Gastrocnemius medialis (tissue), 4 donors: ENCODE measurements at regions not wholly inside any gene's neighbourhood (a gene's known extent, or its start where the extent isn't known, plus 50 kb on each side); places are given as distances from the start of the nearest gene placed in this dataset.

Source experiments
- ATAC-seq, 2 donors: fragments of 150-250 bp; one replicate each; pipeline ENCODE4 v1.9.1; 2016
- DNase-seq, 2 donors: peaks; one replicate each; pipeline ENCODE4 v3.0.0-alpha.2; 2019
- H3K27ac ChIP-seq, 4 donors: fragments of 200-600 bp; sonication (generic); 1 replicate in 1 of 4; 2 replicates in 3 of 4; pipeline ENCODE4 v1.5.1; 2016 to 2018; ENCODE audit warnings: mild to moderate bottlenecking in 2 of 4, moderate library complexity in 1 of 4
- H3K27me3 ChIP-seq, 3 donors: fragments of 200-600 bp; sonication (generic) in 2 of 3; 1 replicate in 1 of 3; 2 replicates in 2 of 3; pipeline versions ENCODE4 v1.5.1 to v1.6.0; 2016 to 2019; ENCODE audit warnings: mild to moderate bottlenecking in 1 of 3, moderate library complexity in 1 of 3
- H3K36me3 ChIP-seq, 2 donors: fragments of 200-600 bp; sonication (generic) in 1 of 2; one replicate each; pipeline ENCODE4 v1.5.1; 2017 to 2018
- H3K4me1 ChIP-seq, 2 donors: fragments of 200-600 bp; sonication (generic) in 1 of 2; one replicate each; pipeline ENCODE4 v1.5.1; 2016 to 2017; ENCODE audit warnings: mild to moderate bottlenecking in 2 of 2
- H3K4me3 ChIP-seq, 4 donors: fragments of 200-600 bp; sonication (generic) in 3 of 4; 1 replicate in 1 of 4; 2 replicates in 3 of 4; pipeline ENCODE4 v1.5.1; 2016 to 2019; ENCODE audit warnings: mild to moderate bottlenecking in 2 of 4
- H3K9me3 ChIP-seq, 3 donors: fragments of 200-600 bp; sonication (generic) in 2 of 3; 1 replicate in 1 of 3; 2 replicates in 2 of 3; pipeline ENCODE4 v1.5.1; 2016 to 2019
- POLR2A ChIP-seq, 2 donors: fragments of 450-650 bp; IDR thresholded peaks; one replicate each; pipeline ENCODE4 v1.6.1; 2017; ENCODE audit warnings: antibody characterized with exemption in 2 of 2, mild to moderate bottlenecking in 2 of 2, moderate library complexity in 2 of 2
- in situ Hi-C, 4 donors: fragments of 200-750 bp; cut with MboI; loops; one replicate each; pipeline versions ENCODE4 v1.15.0 to v1.8.0; 2017; ENCODE audit warnings: low sequenced_read_pairs in 4 of 4
- intact Hi-C: fragments of 100-400 bp; cut with DNase I; formaldehyde crosslinking; loops from one replicate; pipeline ENCODE4 v1.15.1; 2023; ENCODE audit warnings: low total_unique reads
- TF ChIP-seq, protein P1 (sequence below), 5 experiments: fragments of 450-650 bp in 3 of 5; fragments of 200-600 bp in 2 of 5; sonication (generic) in 2 of 5; IDR thresholded peaks in 4 of 5; conservative IDR thresholded peaks in 1 of 5; 1 replicate in 4 of 5; 2 replicates in 1 of 5; pipeline ENCODE4 v1.5.1; 2016 to 2019; ENCODE audit warnings: antibody characterized with exemption in 5 of 5, mild to moderate bottlenecking in 3 of 5, moderate library complexity in 3 of 5

- ATAC-seq (no peak), DNase-seq (no peak)
- H3K27ac ChIP-seq = no peak overlapping the region
- TF ChIP-seq, protein P1, sequence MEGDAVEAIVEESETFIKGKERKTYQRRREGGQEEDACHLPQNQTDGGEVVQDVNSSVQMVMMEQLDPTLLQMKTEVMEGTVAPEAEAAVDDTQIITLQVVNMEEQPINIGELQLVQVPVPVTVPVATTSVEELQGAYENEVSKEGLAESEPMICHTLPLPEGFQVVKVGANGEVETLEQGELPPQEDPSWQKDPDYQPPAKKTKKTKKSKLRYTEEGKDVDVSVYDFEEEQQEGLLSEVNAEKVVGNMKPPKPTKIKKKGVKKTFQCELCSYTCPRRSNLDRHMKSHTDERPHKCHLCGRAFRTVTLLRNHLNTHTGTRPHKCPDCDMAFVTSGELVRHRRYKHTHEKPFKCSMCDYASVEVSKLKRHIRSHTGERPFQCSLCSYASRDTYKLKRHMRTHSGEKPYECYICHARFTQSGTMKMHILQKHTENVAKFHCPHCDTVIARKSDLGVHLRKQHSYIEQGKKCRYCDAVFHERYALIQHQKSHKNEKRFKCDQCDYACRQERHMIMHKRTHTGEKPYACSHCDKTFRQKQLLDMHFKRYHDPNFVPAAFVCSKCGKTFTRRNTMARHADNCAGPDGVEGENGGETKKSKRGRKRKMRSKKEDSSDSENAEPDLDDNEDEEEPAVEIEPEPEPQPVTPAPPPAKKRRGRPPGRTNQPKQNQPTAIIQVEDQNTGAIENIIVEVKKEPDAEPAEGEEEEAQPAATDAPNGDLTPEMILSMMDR (IDR thresholded peaks at IDR 0.05 in 4 of 5, conservative IDR thresholded peaks at IDR 0.05 in 1 of 5) = no peak
- TF ChIP-seq POLR2A (IDR thresholded peaks at IDR 0.05) = no peak
- H3K4me3 ChIP-seq = no peak overlapping the region
- no peaks in the 10 kb centered on the region for H3K4me1 ChIP-seq
- H3K36me3 ChIP-seq = no peaks in the 10 kb centered on the region
- H3K27me3 ChIP-seq = no peaks in the 10 kb centered on the region
- intact Hi-C loops (no loop called here), in situ Hi-C loops (no loop called here)
- no peaks in the 10 kb centered on the region for H3K9me3 ChIP-seq
Observed at GRCh38 chr6:114569669-114570068, 226.8 kb upstream of the HS3ST5 start.

DNA sequence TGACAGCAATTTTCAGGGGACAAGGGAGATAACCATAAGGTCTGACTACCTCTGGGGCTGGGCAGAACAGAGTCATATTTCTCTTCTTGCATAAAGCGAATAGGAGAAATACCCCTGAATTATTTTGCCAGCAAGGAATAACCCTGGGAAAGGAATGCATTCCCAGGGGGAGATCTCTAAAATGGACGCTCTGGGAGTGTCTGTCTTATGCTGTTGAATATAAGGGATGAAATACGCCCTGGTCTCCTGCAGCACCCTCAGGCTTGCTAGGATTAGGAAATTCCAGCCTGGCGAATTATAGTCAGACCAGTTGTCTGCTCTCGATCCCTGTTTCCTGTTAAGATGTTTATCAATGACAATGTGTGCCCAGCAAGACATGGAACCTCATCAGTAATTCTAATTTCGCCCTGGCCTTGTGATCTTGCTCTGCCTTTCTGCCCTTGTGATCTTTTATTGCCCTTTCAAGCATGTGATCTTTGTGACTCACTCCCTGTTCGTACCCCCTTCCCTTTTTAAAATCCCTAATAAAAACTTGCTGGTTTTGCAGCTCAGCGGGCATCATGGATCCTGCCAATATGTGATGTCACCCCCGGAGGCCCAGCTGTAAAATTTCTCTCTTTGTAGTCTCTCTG lies 221.6 kb upstream of the HS3ST5 start:
- DNase-seq (no peak), ATAC-seq (no peak)
- no peaks in the 10 kb centered on the region for H3K27me3 ChIP-seq
- H3K9me3 ChIP-seq = no peaks in the 10 kb centered on the region
- H3K27ac ChIP-seq = no peak overlapping the region
- H3K36me3 ChIP-seq = no peaks in the 10 kb centered on the region
- in situ Hi-C loops (no loop called here), intact Hi-C loops (no loop called here)
- H3K4me3 ChIP-seq = no peak overlapping the region
- H3K4me1 ChIP-seq = no peaks in the 10 kb centered on the region
- no peak for TF ChIP-seq POLR2A (IDR thresholded peaks at IDR 0.05)
- TF ChIP-seq, protein P1 (IDR thresholded peaks at IDR 0.05 in 4 of 5, conservative IDR thresholded peaks at IDR 0.05 in 1 of 5) = no peak

DNA sequence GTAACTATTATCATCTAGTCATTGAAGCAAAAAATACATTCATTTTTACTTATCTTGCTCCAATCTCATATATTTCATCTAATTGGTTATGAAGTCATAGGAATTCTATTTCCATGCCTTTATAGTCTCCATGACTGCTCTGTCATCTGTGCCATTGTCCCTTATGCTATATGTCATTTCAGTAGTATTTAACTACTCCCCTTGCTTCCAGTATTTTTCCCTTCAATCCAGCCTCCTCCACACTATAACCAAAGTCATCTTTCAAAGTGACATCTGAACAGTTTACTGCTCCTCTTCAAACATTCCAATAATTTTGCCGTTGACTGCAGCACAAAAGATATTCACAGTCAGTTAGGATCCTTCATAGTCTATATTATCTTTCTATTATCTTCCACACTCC lies 216.6 kb upstream of the HS3ST5 start:
- in situ Hi-C loops (no loop called here), intact Hi-C loops (no loop called here)
- Histone ChIP-seq H3K4me3 (no peak overlapping the region), H3K27me3 (no peaks in the 10 kb centered on the region), H3K36me3 (no peaks in the 10 kb centered on the region), H3K4me1 (no peaks in the 10 kb centered on the region), H3K9me3 (no peaks in the 10 kb centered on the region), H3K27ac (no peak overlapping the region)
- no peak for ATAC-seq
- TF ChIP-seq, protein P1 (IDR thresholded peaks at IDR 0.05 in 4 of 5, conservative IDR thresholded peaks at IDR 0.05 in 1 of 5) = no peak
- TF ChIP-seq POLR2A (IDR thresholded peaks at IDR 0.05) = no peak
- no peak for DNase-seq

GRCh38 chr6:114558153-114558552 lies 215.3 kb upstream of the HS3ST5 start:
- Histone ChIP-seq H3K4me1 (no peaks in the 10 kb centered on the region), H3K27ac (no peak overlapping the region), H3K4me3 (no peak overlapping the region), H3K27me3 (no peaks in the 10 kb centered on the region), H3K36me3 (no peaks in the 10 kb centered on the region), H3K9me3 (no peaks in the 10 kb centered on the region)
- ATAC-seq (no peak), DNase-seq (no peak)
- in situ Hi-C loops (no loop called here), intact Hi-C loops (no loop called here)
- no peak for TF ChIP-seq POLR2A (IDR thresholded peaks at IDR 0.05)
- TF ChIP-seq, protein P1 (IDR thresholded peaks at IDR 0.05 in 4 of 5, conservative IDR thresholded peaks at IDR 0.05 in 1 of 5) = no peak
